ENCODE measurements at regions not wholly inside any gene's neighbourhood (a gene's known extent, or its start where the extent isn't known, plus 50 kb on each side); places are given as distances from the start of the nearest gene placed in this dataset.

DNA sequence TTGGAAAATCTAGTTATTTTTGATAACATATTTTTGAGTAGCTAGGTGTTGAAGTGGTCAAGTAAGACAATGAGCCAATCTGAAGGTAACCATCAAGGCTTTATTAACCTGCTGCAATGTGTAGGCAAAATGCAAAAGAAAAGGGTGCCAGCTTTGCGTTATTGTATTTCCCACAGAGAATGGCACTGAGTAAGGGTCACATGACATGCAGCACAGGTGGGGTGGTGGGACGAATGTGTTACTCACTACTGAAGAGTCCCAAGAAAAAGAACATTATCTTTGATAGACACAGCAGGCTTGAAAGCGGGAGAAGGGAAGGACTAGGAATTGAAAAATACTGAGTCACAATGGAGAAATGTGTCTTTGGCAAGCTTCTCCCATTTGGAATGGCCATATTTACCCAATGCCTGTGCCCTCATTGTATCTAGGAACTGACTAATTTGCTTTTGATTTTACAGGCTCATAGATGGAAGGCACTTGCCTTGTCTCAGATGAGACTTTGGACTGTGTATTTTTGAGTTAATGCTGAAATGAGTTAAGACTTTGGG, 898.6 kb upstream of the POT1 start:
- TF ChIP-seq, protein P1, sequence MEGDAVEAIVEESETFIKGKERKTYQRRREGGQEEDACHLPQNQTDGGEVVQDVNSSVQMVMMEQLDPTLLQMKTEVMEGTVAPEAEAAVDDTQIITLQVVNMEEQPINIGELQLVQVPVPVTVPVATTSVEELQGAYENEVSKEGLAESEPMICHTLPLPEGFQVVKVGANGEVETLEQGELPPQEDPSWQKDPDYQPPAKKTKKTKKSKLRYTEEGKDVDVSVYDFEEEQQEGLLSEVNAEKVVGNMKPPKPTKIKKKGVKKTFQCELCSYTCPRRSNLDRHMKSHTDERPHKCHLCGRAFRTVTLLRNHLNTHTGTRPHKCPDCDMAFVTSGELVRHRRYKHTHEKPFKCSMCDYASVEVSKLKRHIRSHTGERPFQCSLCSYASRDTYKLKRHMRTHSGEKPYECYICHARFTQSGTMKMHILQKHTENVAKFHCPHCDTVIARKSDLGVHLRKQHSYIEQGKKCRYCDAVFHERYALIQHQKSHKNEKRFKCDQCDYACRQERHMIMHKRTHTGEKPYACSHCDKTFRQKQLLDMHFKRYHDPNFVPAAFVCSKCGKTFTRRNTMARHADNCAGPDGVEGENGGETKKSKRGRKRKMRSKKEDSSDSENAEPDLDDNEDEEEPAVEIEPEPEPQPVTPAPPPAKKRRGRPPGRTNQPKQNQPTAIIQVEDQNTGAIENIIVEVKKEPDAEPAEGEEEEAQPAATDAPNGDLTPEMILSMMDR (IDR thresholded peaks at IDR 0.05; ENCODE audit: poor library complexity) = no peak
- TF ChIP-seq EZH2phosphoT487 (IDR thresholded peaks at IDR 0.05; ENCODE audit: low read depth, severe bottlenecking, unreplicated experiment) = no peak

All from hepatocyte (in vitro differentiated cells).